OCI-LY1 (cell line): ENCODE measurements at regions not wholly inside any gene's neighbourhood (a gene's known extent, or its start where the extent isn't known, plus 50 kb on each side); places are given as distances from the start of the nearest gene placed in this dataset.

Source experiments
- CTCF ChIP-seq: fragments of 200-600 bp; sonication (generic), shearing (Covaris generic); IDR thresholded peaks from 2 replicates; pipeline ENCODE4 v1.5.1; 2017; ENCODE audit warnings: mild to moderate bottlenecking, antibody characterized with exemption, low read length, moderate library complexity, mixed read lengths
- EZH2 ChIP-seq: fragments of 200-600 bp; sonication (generic), shearing (Covaris generic); IDR thresholded peaks from 2 replicates; pipeline ENCODE4 v1.8.0; 2017; ENCODE audit warnings: borderline replicate concordance, mixed run types, mild to moderate bottlenecking, antibody characterized with exemption, low read length, moderate library complexity, mixed read lengths

GRCh38 chr7:142598297-142598696 lies 151.0 kb upstream of the PRSS1 start:
- TF ChIP-seq CTCF: no peak
- no peak for TF ChIP-seq EZH2
